ENCODE measurements at regions not wholly inside any gene's neighbourhood (a gene's known extent, or its start where the extent isn't known, plus 50 kb on each side); places are given as distances from the start of the nearest gene placed in this dataset.

DNA sequence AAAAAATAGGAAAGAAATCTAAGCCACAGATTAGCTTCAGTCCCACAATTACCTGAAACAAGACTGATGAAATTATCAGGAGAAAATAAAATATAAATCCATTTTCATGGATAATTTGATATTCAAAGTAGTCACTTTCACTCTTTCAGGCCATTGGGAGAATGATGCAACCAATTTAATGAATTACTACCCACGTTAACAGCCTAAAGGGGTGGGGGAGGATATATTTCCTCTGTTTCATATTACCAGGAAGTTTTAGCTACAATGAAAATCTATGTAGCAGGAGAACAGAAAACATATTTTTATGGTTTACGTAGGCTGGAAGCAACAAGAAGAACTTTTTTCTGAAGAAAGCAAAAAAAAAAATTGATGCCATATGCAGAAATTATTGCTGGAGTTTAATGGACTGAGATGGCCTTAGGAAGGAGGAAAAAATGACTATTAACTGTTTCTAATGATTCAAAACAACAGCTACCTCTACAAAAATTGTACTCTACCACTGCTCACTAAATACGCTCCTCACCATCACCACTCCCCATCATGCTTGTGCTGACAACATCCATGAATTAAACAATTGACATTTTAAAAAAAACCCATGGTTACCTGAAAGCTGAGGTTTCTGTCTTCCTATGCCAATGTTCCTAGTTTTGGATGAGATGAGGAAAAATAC is 100.9 kb downstream of the CXXC4 start:
- Histone ChIP-seq H3K4me3 (ENCODE audit: low read depth in 1 of 5, low read length in 5 of 5) (peak overlapping the region in 2 of 5 donors; percentile 36 to 43), H3K27ac (ENCODE audit: low read depth, low read length) (peak overlapping the region; percentile 11), H3K9me3 (ENCODE audit: control insufficient read depth in 5 of 5, low read length in 5 of 5) (no peaks in the 10 kb centered on the region), H3K27me3 (ENCODE audit: control insufficient read depth in 5 of 5, insufficient read depth in 4 of 5, low read length in 5 of 5) (peaks cover 0 to 4% (median 0%) of the 10 kb centered on the region in 5 donors), H3K9ac (ENCODE audit: low read length in 5 of 5) (no peak overlapping the region), H3K36me3 (ENCODE audit: control insufficient read depth in 5 of 5, insufficient read depth in 5 of 5, low read length in 5 of 5) (no peaks in the 10 kb centered on the region), H3K4me1 (ENCODE audit: control insufficient read depth in 5 of 5, insufficient read depth in 5 of 5, low read length in 5 of 5) (peaks cover 0 to 21% (median 4%) of the 10 kb centered on the region in 5 donors)

- H3K4me3 ChIP-seq (ENCODE audit: low read depth in 1 of 5, low read length in 5 of 5), result no peak overlapping the region
- H3K4me1 ChIP-seq (ENCODE audit: control insufficient read depth in 5 of 5, insufficient read depth in 5 of 5, low read length in 5 of 5), result no peaks in the 10 kb centered on the region
- no peaks in the 10 kb centered on the region for H3K36me3 ChIP-seq (ENCODE audit: control insufficient read depth in 5 of 5, insufficient read depth in 5 of 5, low read length in 5 of 5)
- peaks cover 0 to 2% (median 0%) of the 10 kb centered on the region in 5 donors for H3K9me3 ChIP-seq (ENCODE audit: control insufficient read depth in 5 of 5, low read length in 5 of 5)
- no peak overlapping the region for H3K27ac ChIP-seq (ENCODE audit: low read depth, low read length)
- H3K9ac ChIP-seq (ENCODE audit: low read length in 5 of 5), result no peak overlapping the region
- no peaks in the 10 kb centered on the region for H3K27me3 ChIP-seq (ENCODE audit: control insufficient read depth in 5 of 5, insufficient read depth in 4 of 5, low read length in 5 of 5)
Measured at GRCh38 chr4:104385713-104386112, 109.0 kb downstream of the CXXC4 start.

- Histone ChIP-seq H3K4me3 (ENCODE audit: low read depth in 1 of 5, low read length in 5 of 5) (no peak overlapping the region), H3K9me3 (ENCODE audit: control insufficient read depth in 5 of 5, low read length in 5 of 5) (peaks cover 0 to 2% (median 0%) of the 10 kb centered on the region in 5 donors), H3K4me1 (ENCODE audit: control insufficient read depth in 5 of 5, insufficient read depth in 5 of 5, low read length in 5 of 5) (no peaks in the 10 kb centered on the region), H3K27ac (ENCODE audit: low read depth, low read length) (no peak overlapping the region), H3K9ac (ENCODE audit: low read length in 5 of 5) (no peak overlapping the region), H3K27me3 (ENCODE audit: control insufficient read depth in 5 of 5, insufficient read depth in 4 of 5, low read length in 5 of 5) (no peaks in the 10 kb centered on the region), H3K36me3 (ENCODE audit: control insufficient read depth in 5 of 5, insufficient read depth in 5 of 5, low read length in 5 of 5) (no peaks in the 10 kb centered on the region)
Measured at GRCh38 chr4:104382961-104383360, 111.7 kb downstream of the CXXC4 start.

DNA sequence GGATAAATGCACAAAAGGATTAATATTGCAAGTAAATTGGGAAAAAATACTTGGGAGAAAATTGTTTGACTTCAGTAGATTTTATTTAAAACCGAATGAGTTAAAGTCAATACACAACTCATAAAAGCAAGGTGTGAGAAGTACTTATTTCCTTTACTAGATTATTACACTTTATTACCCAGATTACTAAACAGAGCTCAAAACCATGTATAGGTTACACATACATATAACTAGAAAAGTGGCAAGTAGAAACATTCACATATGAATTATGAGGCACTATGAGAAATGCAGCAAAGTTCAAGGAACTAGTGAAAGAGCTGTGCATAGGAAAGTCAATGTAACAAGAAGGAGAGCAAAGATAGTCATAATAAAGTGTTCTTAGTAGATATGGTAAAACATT is 113.0 kb downstream of the CXXC4 start:
- H3K4me3 ChIP-seq (ENCODE audit: low read depth in 1 of 5, low read length in 5 of 5), result no peak overlapping the region
- H3K4me1 ChIP-seq (ENCODE audit: control insufficient read depth in 5 of 5, insufficient read depth in 5 of 5, low read length in 5 of 5), result no peaks in the 10 kb centered on the region
- no peak overlapping the region for H3K27ac ChIP-seq (ENCODE audit: low read depth, low read length)
- no peak overlapping the region for H3K9ac ChIP-seq (ENCODE audit: low read length in 5 of 5)
- no peaks in the 10 kb centered on the region for H3K27me3 ChIP-seq (ENCODE audit: control insufficient read depth in 5 of 5, insufficient read depth in 4 of 5, low read length in 5 of 5)
- peaks cover 0 to 2% (median 0%) of the 10 kb centered on the region in 5 donors for H3K9me3 ChIP-seq (ENCODE audit: control insufficient read depth in 5 of 5, low read length in 5 of 5)
- no peaks in the 10 kb centered on the region for H3K36me3 ChIP-seq (ENCODE audit: control insufficient read depth in 5 of 5, insufficient read depth in 5 of 5, low read length in 5 of 5)

DNA sequence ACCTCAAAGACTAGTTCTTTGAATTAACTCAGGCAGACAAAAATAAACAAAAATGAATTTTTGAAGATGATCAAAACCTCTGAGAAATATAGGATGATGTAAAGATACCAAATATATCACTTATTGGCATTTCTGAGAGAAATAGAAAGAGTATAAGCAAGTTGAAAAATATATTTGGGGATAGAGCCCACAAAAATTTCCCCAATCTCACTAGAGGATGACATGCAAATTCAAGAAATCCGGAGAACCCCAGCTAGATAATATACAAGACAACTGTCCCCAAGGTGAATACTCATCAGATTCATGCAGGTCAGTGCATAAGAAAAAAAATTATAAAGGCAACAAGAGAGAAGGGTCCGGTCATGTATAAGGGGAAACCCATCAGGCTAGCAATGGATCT is 129.1 kb downstream of the CXXC4 start:
- no peaks in the 10 kb centered on the region for H3K36me3 ChIP-seq (ENCODE audit: control insufficient read depth in 5 of 5, insufficient read depth in 5 of 5, low read length in 5 of 5)
- H3K9me3 ChIP-seq (ENCODE audit: control insufficient read depth in 5 of 5, low read length in 5 of 5), result peaks cover 0 to 3% (median 0%) of the 10 kb centered on the region in 5 donors
- no peaks in the 10 kb centered on the region for H3K4me1 ChIP-seq (ENCODE audit: control insufficient read depth in 5 of 5, insufficient read depth in 5 of 5, low read length in 5 of 5)
- no peak overlapping the region for H3K27ac ChIP-seq (ENCODE audit: low read depth, low read length)
- no peak overlapping the region for H3K4me3 ChIP-seq (ENCODE audit: low read depth in 1 of 5, low read length in 5 of 5)
- no peak overlapping the region for H3K9ac ChIP-seq (ENCODE audit: low read length in 5 of 5)
- H3K27me3 ChIP-seq (ENCODE audit: control insufficient read depth in 5 of 5, insufficient read depth in 4 of 5, low read length in 5 of 5), result no peaks in the 10 kb centered on the region

DNA sequence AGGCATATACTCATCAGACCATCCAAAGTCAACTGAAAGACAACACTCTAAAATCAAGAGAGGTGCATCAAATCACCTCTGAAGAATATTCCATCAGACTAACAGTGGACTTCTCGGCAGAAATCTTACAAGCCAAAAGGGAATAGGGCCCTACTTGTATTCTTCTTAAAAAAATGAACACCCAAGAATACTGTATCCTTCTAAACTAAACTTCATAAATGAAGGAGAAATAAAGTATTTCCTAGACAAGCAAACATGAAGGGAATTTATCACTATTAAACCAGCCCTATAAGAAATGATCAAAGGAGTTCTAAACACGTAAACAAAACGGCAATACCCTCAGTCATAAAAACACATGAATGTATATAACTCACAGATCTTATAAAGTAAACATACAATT is 141.2 kb downstream of the CXXC4 start:
- no peaks in the 10 kb centered on the region for H3K36me3 ChIP-seq (ENCODE audit: control insufficient read depth in 5 of 5, insufficient read depth in 5 of 5, low read length in 5 of 5)
- H3K9me3 ChIP-seq (ENCODE audit: control insufficient read depth in 5 of 5, low read length in 5 of 5), result peaks cover 0 to 26% (median 23%) of the 10 kb centered on the region in 5 donors
- H3K4me3 ChIP-seq (ENCODE audit: low read depth in 1 of 5, low read length in 5 of 5), result no peak overlapping the region
- no peaks in the 10 kb centered on the region for H3K4me1 ChIP-seq (ENCODE audit: control insufficient read depth in 5 of 5, insufficient read depth in 5 of 5, low read length in 5 of 5)
- no peak overlapping the region for H3K27ac ChIP-seq (ENCODE audit: low read depth, low read length)
- peaks cover 0 to 3% (median 0%) of the 10 kb centered on the region in 5 donors for H3K27me3 ChIP-seq (ENCODE audit: control insufficient read depth in 5 of 5, insufficient read depth in 4 of 5, low read length in 5 of 5)
- no peak overlapping the region for H3K9ac ChIP-seq (ENCODE audit: low read length in 5 of 5)

DNA sequence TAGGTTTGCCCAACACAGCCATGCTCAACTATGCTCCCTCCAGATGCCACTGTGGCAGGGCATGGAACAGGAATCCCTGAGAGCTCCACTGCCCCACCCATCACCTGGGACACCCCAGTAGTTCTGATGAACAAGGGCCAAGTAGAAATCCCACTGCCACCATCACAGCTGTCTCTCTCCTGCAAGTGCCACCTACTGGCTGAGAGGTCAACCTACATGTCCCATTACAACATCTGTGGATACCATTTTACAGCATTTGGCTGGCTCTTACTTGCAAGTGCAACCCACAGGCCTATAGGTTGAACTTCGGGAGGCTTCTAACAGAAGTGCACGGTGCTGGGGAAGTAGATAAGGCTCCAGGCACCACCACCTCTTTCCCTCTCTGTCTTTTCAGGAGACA is 142.5 kb downstream of the CXXC4 start:
- Histone ChIP-seq H3K4me1 (ENCODE audit: control insufficient read depth in 5 of 5, insufficient read depth in 5 of 5, low read length in 5 of 5) (no peaks in the 10 kb centered on the region), H3K27me3 (ENCODE audit: control insufficient read depth in 5 of 5, insufficient read depth in 4 of 5, low read length in 5 of 5) (peaks cover 0 to 3% (median 0%) of the 10 kb centered on the region in 5 donors), H3K9me3 (ENCODE audit: control insufficient read depth in 5 of 5, low read length in 5 of 5) (peaks cover 0 to 26% (median 22%) of the 10 kb centered on the region in 5 donors), H3K36me3 (ENCODE audit: control insufficient read depth in 5 of 5, insufficient read depth in 5 of 5, low read length in 5 of 5) (no peaks in the 10 kb centered on the region), H3K4me3 (ENCODE audit: low read depth in 1 of 5, low read length in 5 of 5) (no peak overlapping the region), H3K9ac (ENCODE audit: low read length in 5 of 5) (no peak overlapping the region), H3K27ac (ENCODE audit: low read depth, low read length) (no peak overlapping the region)

- Histone ChIP-seq H3K27me3 (ENCODE audit: control insufficient read depth in 5 of 5, insufficient read depth in 4 of 5, low read length in 5 of 5) (peaks cover 0 to 3% (median 0%) of the 10 kb centered on the region in 5 donors), H3K9ac (ENCODE audit: low read length in 5 of 5) (no peak overlapping the region), H3K4me3 (ENCODE audit: low read depth in 1 of 5, low read length in 5 of 5) (no peak overlapping the region), H3K27ac (ENCODE audit: low read depth, low read length) (no peak overlapping the region), H3K9me3 (ENCODE audit: control insufficient read depth in 5 of 5, low read length in 5 of 5) (peaks cover 0 to 25% (median 21%) of the 10 kb centered on the region in 5 donors), H3K36me3 (ENCODE audit: control insufficient read depth in 5 of 5, insufficient read depth in 5 of 5, low read length in 5 of 5) (no peaks in the 10 kb centered on the region), H3K4me1 (ENCODE audit: control insufficient read depth in 5 of 5, insufficient read depth in 5 of 5, low read length in 5 of 5) (no peaks in the 10 kb centered on the region)
Measured at GRCh38 chr4:104351706-104352105, 143.0 kb downstream of the CXXC4 start.

DNA sequence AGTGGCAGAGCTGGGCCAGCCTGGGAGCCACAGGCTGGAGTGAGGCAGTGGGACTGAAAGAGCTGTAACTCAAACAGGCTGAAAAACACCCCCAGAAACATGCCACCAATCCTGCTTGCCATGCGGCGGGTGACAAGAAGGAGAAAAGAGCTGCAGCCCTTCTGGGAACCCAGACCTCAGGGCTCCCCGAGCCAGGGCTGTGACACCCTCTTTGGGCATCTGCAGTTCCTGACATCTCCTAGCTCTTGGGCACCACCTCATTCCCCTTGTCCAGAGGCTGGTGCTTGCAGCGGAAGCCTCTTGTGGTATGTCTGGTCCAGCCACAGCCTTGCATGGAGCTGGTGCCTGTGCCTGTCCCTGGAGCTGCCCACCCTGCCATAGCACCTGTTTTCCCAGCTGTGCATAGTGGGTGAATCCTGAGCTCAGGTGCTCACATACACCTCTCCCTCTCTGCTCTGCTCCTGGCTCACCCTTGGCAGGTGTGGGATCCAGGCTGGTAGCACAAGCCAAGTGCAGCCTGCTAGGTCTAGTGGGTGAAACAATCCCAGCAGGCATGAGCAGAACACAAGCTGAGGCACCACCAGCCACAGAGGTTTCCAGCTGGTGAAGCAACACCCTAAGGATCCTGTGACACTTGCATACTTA is 149.0 kb downstream of the CXXC4 start:
- no peak overlapping the region for H3K27ac ChIP-seq (ENCODE audit: low read depth, low read length)
- no peaks in the 10 kb centered on the region for H3K4me1 ChIP-seq (ENCODE audit: control insufficient read depth in 5 of 5, insufficient read depth in 5 of 5, low read length in 5 of 5)
- no peaks in the 10 kb centered on the region for H3K27me3 ChIP-seq (ENCODE audit: control insufficient read depth in 5 of 5, insufficient read depth in 4 of 5, low read length in 5 of 5)
- no peak overlapping the region for H3K9ac ChIP-seq (ENCODE audit: low read length in 5 of 5)
- no peak overlapping the region for H3K4me3 ChIP-seq (ENCODE audit: low read depth in 1 of 5, low read length in 5 of 5)
- H3K36me3 ChIP-seq (ENCODE audit: control insufficient read depth in 5 of 5, insufficient read depth in 5 of 5, low read length in 5 of 5), result no peaks in the 10 kb centered on the region
- H3K9me3 ChIP-seq (ENCODE audit: control insufficient read depth in 5 of 5, low read length in 5 of 5), result peaks cover 0 to 18% (median 5%) of the 10 kb centered on the region in 5 donors

GRCh38 chr4:104344342-104344980 is 150.2 kb downstream of the CXXC4 start:
- no peak overlapping the region for H3K9ac ChIP-seq (ENCODE audit: low read length in 5 of 5)
- H3K4me1 ChIP-seq (ENCODE audit: control insufficient read depth in 5 of 5, insufficient read depth in 5 of 5, low read length in 5 of 5), result no peaks in the 10 kb centered on the region
- H3K4me3 ChIP-seq (ENCODE audit: low read depth in 1 of 5, low read length in 5 of 5), result no peak overlapping the region
- H3K27ac ChIP-seq (ENCODE audit: low read depth, low read length), result no peak overlapping the region
- H3K36me3 ChIP-seq (ENCODE audit: control insufficient read depth in 5 of 5, insufficient read depth in 5 of 5, low read length in 5 of 5), result no peaks in the 10 kb centered on the region
- peaks cover 0 to 18% (median 5%) of the 10 kb centered on the region in 5 donors for H3K9me3 ChIP-seq (ENCODE audit: control insufficient read depth in 5 of 5, low read length in 5 of 5)
- H3K27me3 ChIP-seq (ENCODE audit: control insufficient read depth in 5 of 5, insufficient read depth in 4 of 5, low read length in 5 of 5), result no peaks in the 10 kb centered on the region

All from subcutaneous abdominal adipose tissue (tissue), 5 donors.